H9 (cell line): ENCODE measurements at regions not wholly inside any gene's neighbourhood (a gene's known extent, or its start where the extent isn't known, plus 50 kb on each side); places are given as distances from the start of the nearest gene placed in this dataset.

Experiments used
- DNase-seq: peaks from one replicate; pipeline ENCODE4 v3.0.0-alpha.2; 2017
- H2AFZ ChIP-seq: one replicate; pipeline ENCODE4 v1.6.1; 2013; ENCODE audit warnings: mild to moderate bottlenecking, low read length, control low read depth, moderate library complexity
- H2AK5ac ChIP-seq: 2 replicates; pipeline ENCODE4 v1.6.1; 2013; ENCODE audit warnings: low read length, control low read depth, mixed read lengths; ENCODE audit not compliant: insufficient read length
- H2BK120ac ChIP-seq: one replicate; pipeline ENCODE4 v1.6.1; 2013; ENCODE audit warnings: low read depth, mild to moderate bottlenecking, low read length, control low read depth, inconsistent platforms; ENCODE audit not compliant: poor library complexity, severe bottlenecking
- H2BK12ac ChIP-seq: 2 replicates; pipeline ENCODE4 v1.6.1; 2013; ENCODE audit warnings: low read length, control low read depth, mixed read lengths, low read depth; ENCODE audit not compliant: insufficient read length
- H2BK15ac ChIP-seq: 2 replicates; pipeline ENCODE4 v1.6.1; 2013; ENCODE audit warnings: low read depth, low read length, control low read depth
- H2BK20ac ChIP-seq: one replicate; pipeline ENCODE4 v1.6.1; 2013; ENCODE audit warnings: low read depth, mild to moderate bottlenecking, low read length, control low read depth, inconsistent platforms; ENCODE audit not compliant: poor library complexity, severe bottlenecking
- H2BK5ac ChIP-seq: 2 replicates; pipeline ENCODE4 v1.6.1; 2013; ENCODE audit warnings: low read length, control low read depth, mixed read lengths; ENCODE audit not compliant: insufficient read length
- H3K14ac ChIP-seq: 2 replicates; pipeline ENCODE4 v1.6.1; 2013; ENCODE audit warnings: low read length, control low read depth; ENCODE audit not compliant: insufficient read depth
- H3K18ac ChIP-seq: 2 replicates; pipeline ENCODE4 v1.6.1; 2013; ENCODE audit warnings: low read depth, mild to moderate bottlenecking, mixed read lengths, low read length, control low read depth; ENCODE audit not compliant: insufficient read length
- H3K23ac ChIP-seq: 2 replicates; pipeline ENCODE4 v1.6.1; 2013; ENCODE audit warnings: low read length, control low read depth, mixed read lengths, low read depth; ENCODE audit not compliant: insufficient read length
- H3K23me2 ChIP-seq: 2 replicates; pipeline ENCODE4 v1.6.1; 2013; ENCODE audit warnings: low read depth, mild to moderate bottlenecking, mixed read lengths, low read length, control low read depth; ENCODE audit not compliant: insufficient read length, poor library complexity, severe bottlenecking
- H3K27ac ChIP-seq: 2 replicates; pipeline ENCODE4 v1.5.1; 2013; ENCODE audit warnings: low read length, control low read depth, mixed read lengths, low read depth; ENCODE audit not compliant: insufficient read length
- H3K27me3 ChIP-seq: 2 replicates; pipeline ENCODE4 v1.6.1; 2013; ENCODE audit warnings: low read length, control low read depth, inconsistent platforms; ENCODE audit not compliant: insufficient read depth
- H3K4ac ChIP-seq: 2 replicates; pipeline ENCODE4 v1.6.1; 2013; ENCODE audit warnings: low read depth, mild to moderate bottlenecking, control low read depth, inconsistent platforms, low read length, moderate library complexity
- H3K4me1 ChIP-seq: 2 replicates; pipeline ENCODE4 v1.6.1; 2013; ENCODE audit warnings: low read length, control low read depth, inconsistent platforms; ENCODE audit not compliant: insufficient read depth
- H3K4me2 ChIP-seq: 2 replicates; pipeline ENCODE4 v1.6.1; 2013; ENCODE audit warnings: low read length, control low read depth, mixed read lengths; ENCODE audit not compliant: insufficient read length, insufficient read depth
- H3K56ac ChIP-seq: 2 replicates; pipeline ENCODE4 v1.6.1; 2013; ENCODE audit warnings: low read depth, mild to moderate bottlenecking, mixed read lengths, low read length, control low read depth; ENCODE audit not compliant: insufficient read length
- H3K79me1 ChIP-seq: 2 replicates; pipeline ENCODE4 v1.6.1; 2013; ENCODE audit warnings: low read depth, mild to moderate bottlenecking, moderate library complexity, low read length, control low read depth, inconsistent platforms; ENCODE audit not compliant: insufficient read depth, poor library complexity, severe bottlenecking
- H3K79me2 ChIP-seq: 2 replicates; pipeline ENCODE4 v1.6.1; 2013; ENCODE audit warnings: low read length, control low read depth, inconsistent platforms; ENCODE audit not compliant: insufficient read depth
- H3K9ac ChIP-seq: 2 replicates; pipeline ENCODE4 v1.6.1; 2013; ENCODE audit warnings: low read length, control low read depth, mixed read lengths; ENCODE audit not compliant: insufficient read length; ENCODE audit errors: extremely low read depth
- H3K9me3 ChIP-seq: one replicate; pipeline ENCODE4 v1.6.1; 2013; ENCODE audit warnings: low read depth, low read length, inconsistent platforms; ENCODE audit not compliant: control insufficient read depth
- H3T11ph ChIP-seq: one replicate; pipeline ENCODE4 v1.6.1; 2013; ENCODE audit warnings: mild to moderate bottlenecking, low read length, control low read depth, inconsistent platforms
- H4K20me1 ChIP-seq: one replicate; pipeline ENCODE4 v1.6.1; 2013; ENCODE audit not compliant: control insufficient read depth, insufficient read length, insufficient read depth
- H4K5ac ChIP-seq: 2 replicates; pipeline ENCODE4 v1.6.1; 2013; ENCODE audit warnings: low read depth, mild to moderate bottlenecking, mixed read lengths, low read length, control low read depth; ENCODE audit not compliant: insufficient read length
- H4K8ac ChIP-seq: replicated peaks from 2 replicates; pipeline ENCODE4 v1.6.1; 2013; ENCODE audit warnings: low read length, control low read depth, mixed read lengths, low read depth; ENCODE audit not compliant: insufficient read length
- H4K91ac ChIP-seq: 2 replicates; pipeline ENCODE4 v1.6.1; 2013; ENCODE audit warnings: low read depth, mild to moderate bottlenecking, moderate library complexity, mixed read lengths, low read length, control low read depth; ENCODE audit not compliant: insufficient read length
- H3K27ac Mint-ChIP-seq, 3 experiments: 2 replicates in 2 of 3; 3 replicates in 1 of 3; pipeline ENCODE4 v1.8.0; 2020 to 2021; ENCODE audit warnings: mixed read lengths in 3 of 3, mild to moderate bottlenecking in 1 of 3, moderate library complexity in 1 of 3
- H3K27me3 Mint-ChIP-seq: 2 replicates; pipeline ENCODE4 v1.8.0; 2021; ENCODE audit warnings: low read depth, mild to moderate bottlenecking, moderate library complexity, mixed read lengths
- H3K36me3 Mint-ChIP-seq, 3 experiments: 2 replicates in 2 of 3; 3 replicates in 1 of 3; pipeline ENCODE4 v1.8.0; 2020 to 2021; ENCODE audit warnings: low read depth in 3 of 3, mixed read lengths in 3 of 3; ENCODE audit not compliant: insufficient read depth in 1 of 3
- H3K4me1 Mint-ChIP-seq, 2 experiments: 2 replicates each; pipeline ENCODE4 v1.8.0; 2020; ENCODE audit warnings: mixed read lengths in 2 of 2
- H3K4me3 Mint-ChIP-seq, 2 experiments: 2 replicates in 1 of 2; 3 replicates in 1 of 2; pipeline ENCODE4 v1.8.0; 2020 to 2021; ENCODE audit warnings: mild to moderate bottlenecking in 2 of 2, mixed read lengths in 2 of 2, moderate library complexity in 1 of 2
- H3K9me3 Mint-ChIP-seq, 2 experiments: 2 replicates in 1 of 2; 3 replicates in 1 of 2; pipeline ENCODE4 v1.8.0; 2020; ENCODE audit warnings: mild to moderate bottlenecking in 2 of 2, mixed read lengths in 2 of 2, moderate library complexity in 1 of 2
- WGBS: extraction: QIAGEN DNeasy Blood & Tissue Kit; methylation state at CpG from one replicate; pipeline ENCODE4 v1.1.7; 2013; ENCODE audit warnings: missing lambda C conversion rate, low lambda C conversion rate, mixed read lengths; ENCODE audit not compliant: insufficient read length; ENCODE audit errors: extremely low coverage; 5-methylcytosine and 5-hydroxymethylcytosine counted together
- TF ChIP-seq, protein P1 (sequence below): fragments of 200-600 bp; sonication (generic); conservative IDR thresholded peaks from 3 replicates; pipeline ENCODE4 v1.8.0; 2021; ENCODE audit warnings: antibody characterized with exemption, mild to moderate bottlenecking

GRCh38 chr3:153087595-153088566 is 74.1 kb upstream of the RAP2B start:
- H3K36me3 Mint-ChIP-seq = no peaks in the 10 kb centered on the region
- H3K9me3 ChIP-seq = no peaks in the 10 kb centered on the region
- H2AFZ ChIP-seq = no peak overlapping the region
- no peak overlapping the region for H2BK120ac ChIP-seq
- H3T11ph ChIP-seq = no peak overlapping the region
- H3K56ac ChIP-seq = no peak overlapping the region
- no peak overlapping the region for H4K91ac ChIP-seq
- WGBS = no CpG with 5 or more reads among the region's 7 CpGs
- no peaks in the 10 kb centered on the region for H3K79me1 ChIP-seq
- no peak overlapping the region for H3K23ac ChIP-seq
- no peaks in the 10 kb centered on the region for H4K20me1 ChIP-seq
- H3K4me3 Mint-ChIP-seq = no peak overlapping the region
- no peak overlapping the region for H2BK15ac ChIP-seq
- H4K8ac ChIP-seq = no peak overlapping the region
- no peak overlapping the region for H3K27ac ChIP-seq
- H3K4me1 Mint-ChIP-seq = peaks cover 43 to 46% of the 10 kb centered on the region in 2 experiments
- no peak for DNase-seq
- no peaks in the 10 kb centered on the region for H3K9me3 Mint-ChIP-seq
- H2AK5ac ChIP-seq = no peak overlapping the region
- H3K18ac ChIP-seq = no peak overlapping the region
- no peak overlapping the region for H3K27ac Mint-ChIP-seq
- H4K5ac ChIP-seq = no peak overlapping the region
- H3K4ac ChIP-seq = no peak overlapping the region
- no peak overlapping the region for H2BK20ac ChIP-seq
- H3K23me2 ChIP-seq = no peaks in the 10 kb centered on the region
- no peaks in the 10 kb centered on the region for H3K27me3 ChIP-seq
- H3K9ac ChIP-seq = no peak overlapping the region
- H3K14ac ChIP-seq = no peak overlapping the region
- H3K4me2 ChIP-seq = no peak overlapping the region
- H2BK5ac ChIP-seq = no peak overlapping the region
- H3K79me2 ChIP-seq = no peaks in the 10 kb centered on the region
- H2BK12ac ChIP-seq = no peak overlapping the region
- H3K27me3 Mint-ChIP-seq = peaks cover 1% of the 10 kb centered on the region; the same call in 1 of the 2 replicates
- H3K4me1 ChIP-seq = peaks cover 6% of the 10 kb centered on the region; the same call in 1 of the 2 replicates
- TF ChIP-seq, protein P1, sequence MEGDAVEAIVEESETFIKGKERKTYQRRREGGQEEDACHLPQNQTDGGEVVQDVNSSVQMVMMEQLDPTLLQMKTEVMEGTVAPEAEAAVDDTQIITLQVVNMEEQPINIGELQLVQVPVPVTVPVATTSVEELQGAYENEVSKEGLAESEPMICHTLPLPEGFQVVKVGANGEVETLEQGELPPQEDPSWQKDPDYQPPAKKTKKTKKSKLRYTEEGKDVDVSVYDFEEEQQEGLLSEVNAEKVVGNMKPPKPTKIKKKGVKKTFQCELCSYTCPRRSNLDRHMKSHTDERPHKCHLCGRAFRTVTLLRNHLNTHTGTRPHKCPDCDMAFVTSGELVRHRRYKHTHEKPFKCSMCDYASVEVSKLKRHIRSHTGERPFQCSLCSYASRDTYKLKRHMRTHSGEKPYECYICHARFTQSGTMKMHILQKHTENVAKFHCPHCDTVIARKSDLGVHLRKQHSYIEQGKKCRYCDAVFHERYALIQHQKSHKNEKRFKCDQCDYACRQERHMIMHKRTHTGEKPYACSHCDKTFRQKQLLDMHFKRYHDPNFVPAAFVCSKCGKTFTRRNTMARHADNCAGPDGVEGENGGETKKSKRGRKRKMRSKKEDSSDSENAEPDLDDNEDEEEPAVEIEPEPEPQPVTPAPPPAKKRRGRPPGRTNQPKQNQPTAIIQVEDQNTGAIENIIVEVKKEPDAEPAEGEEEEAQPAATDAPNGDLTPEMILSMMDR = no peak
